ENCODE measurements at regions not wholly inside any gene's neighbourhood (a gene's known extent, or its start where the extent isn't known, plus 50 kb on each side); places are given as distances from the start of the nearest gene placed in this dataset.

GRCh38 chr7:41167836-41168235 lies 535.1 kb downstream of the INHBA start:
- Histone ChIP-seq H3K4me3 (no peak overlapping the region), H3K27me3 (no peaks in the 10 kb centered on the region), H3K9me3 (no peaks in the 10 kb centered on the region), H3K4me1 (no peaks in the 10 kb centered on the region), H3K27ac (no peak overlapping the region), H3K36me3 (no peaks in the 10 kb centered on the region)
- intact Hi-C loops (cut with DNase I), result no loop called here
- TF ChIP-seq CTCF (IDR thresholded peaks at IDR 0.05) (no peak), POLR2A (IDR thresholded peaks at IDR 0.05) (no peak)
- no peak for DNase-seq
- WGBS, 2 donors, result 66 to 76% methylated on average over 2 of the region's 2 CpGs

GRCh38 chr7:41164440-41164839 lies 538.5 kb downstream of the INHBA start:
- intact Hi-C loops (cut with DNase I), result no loop called here
- no peak overlapping the region for H3K27ac ChIP-seq
- H3K4me3 ChIP-seq, result no peak overlapping the region
- no peaks in the 10 kb centered on the region for H3K4me1 ChIP-seq
- no peaks in the 10 kb centered on the region for H3K27me3 ChIP-seq
- no peak for TF ChIP-seq POLR2A (IDR thresholded peaks at IDR 0.05)
- no peak for TF ChIP-seq CTCF (IDR thresholded peaks at IDR 0.05)
- DNase-seq, result no peak
- no peaks in the 10 kb centered on the region for H3K9me3 ChIP-seq
- H3K36me3 ChIP-seq, result no peaks in the 10 kb centered on the region
- 36 to 58% methylated on average over 2 of the region's 2 CpGs for WGBS, 2 donors

GRCh38 chr7:41163991-41164390 lies 538.9 kb downstream of the INHBA start:
- H3K4me3 ChIP-seq, result no peak overlapping the region
- no peaks in the 10 kb centered on the region for H3K36me3 ChIP-seq
- no peaks in the 10 kb centered on the region for H3K27me3 ChIP-seq
- TF ChIP-seq POLR2A (IDR thresholded peaks at IDR 0.05) (no peak), CTCF (IDR thresholded peaks at IDR 0.05) (no peak)
- H3K4me1 ChIP-seq, result no peaks in the 10 kb centered on the region
- H3K9me3 ChIP-seq, result no peaks in the 10 kb centered on the region
- H3K27ac ChIP-seq, result no peak overlapping the region
- WGBS, 2 donors, result 91 to 92% methylated on average over 3 of the region's 3 CpGs
- DNase-seq, result no peak
- intact Hi-C loops (cut with DNase I), result no loop called here

GRCh38 chr7:41162612-41163011 lies 540.3 kb downstream of the INHBA start:
- no peak overlapping the region for H3K4me3 ChIP-seq
- H3K4me1 ChIP-seq, result no peaks in the 10 kb centered on the region
- no peaks in the 10 kb centered on the region for H3K36me3 ChIP-seq
- TF ChIP-seq CTCF (IDR thresholded peaks at IDR 0.05) (no peak), POLR2A (IDR thresholded peaks at IDR 0.05) (no peak)
- H3K9me3 ChIP-seq, result no peaks in the 10 kb centered on the region
- H3K27ac ChIP-seq, result no peak overlapping the region
- no peak for DNase-seq
- 88 to 89% methylated on average over 4 of the region's 4 CpGs for WGBS, 2 donors
- no peaks in the 10 kb centered on the region for H3K27me3 ChIP-seq
- intact Hi-C loops (cut with DNase I), result no loop called here

GRCh38 chr7:41161041-41161587 lies 541.8 kb downstream of the INHBA start:
- no peak for DNase-seq
- WGBS, 2 donors, result 76 to 94% methylated on average over 4 of the region's 4 CpGs
- no peak overlapping the region for H3K4me3 ChIP-seq
- intact Hi-C loops (cut with DNase I), result no loop called here
- no peak overlapping the region for H3K27ac ChIP-seq
- no peaks in the 10 kb centered on the region for H3K36me3 ChIP-seq
- no peaks in the 10 kb centered on the region for H3K4me1 ChIP-seq
- H3K27me3 ChIP-seq, result no peaks in the 10 kb centered on the region
- H3K9me3 ChIP-seq, result no peaks in the 10 kb centered on the region
- no peak for TF ChIP-seq CTCF (IDR thresholded peaks at IDR 0.05)
- TF ChIP-seq POLR2A (IDR thresholded peaks at IDR 0.05), result no peak
